Choroid plexus epithelial cell (primary cell): ENCODE measurements at regions not wholly inside any gene's neighbourhood (a gene's known extent, or its start where the extent isn't known, plus 50 kb on each side); places are given as distances from the start of the nearest gene placed in this dataset.
"Not testable (repeated sequence)": the region's sequence is repeated elsewhere in the genome, so short reads cannot be mapped to it uniquely, and the experiment has no call there.

ENCODE experiments used
- DNase-seq: peaks from one replicate; pipeline ENCODE4 v3.0.0-alpha.2; 2010; ENCODE audit warnings: low read depth
- H3K4me3 ChIP-seq: 2 replicates; pipeline ENCODE4 v1.5.1; 2011; ENCODE audit warnings: low read depth, mild to moderate bottlenecking, control low read depth, low read length, moderate library complexity
- TF ChIP-seq, protein P1 (sequence below): conservative IDR thresholded peaks from 2 replicates; pipeline ENCODE4 v1.5.1; 2011; ENCODE audit warnings: low read depth, mild to moderate bottlenecking, control low read depth, inconsistent platforms, low read length, moderate library complexity

GRCh38 chr12:84480803-84481202 is 431.8 kb downstream of the SLC6A15 start:
- no peak overlapping the region for H3K4me3 ChIP-seq
- TF ChIP-seq, protein P1, sequence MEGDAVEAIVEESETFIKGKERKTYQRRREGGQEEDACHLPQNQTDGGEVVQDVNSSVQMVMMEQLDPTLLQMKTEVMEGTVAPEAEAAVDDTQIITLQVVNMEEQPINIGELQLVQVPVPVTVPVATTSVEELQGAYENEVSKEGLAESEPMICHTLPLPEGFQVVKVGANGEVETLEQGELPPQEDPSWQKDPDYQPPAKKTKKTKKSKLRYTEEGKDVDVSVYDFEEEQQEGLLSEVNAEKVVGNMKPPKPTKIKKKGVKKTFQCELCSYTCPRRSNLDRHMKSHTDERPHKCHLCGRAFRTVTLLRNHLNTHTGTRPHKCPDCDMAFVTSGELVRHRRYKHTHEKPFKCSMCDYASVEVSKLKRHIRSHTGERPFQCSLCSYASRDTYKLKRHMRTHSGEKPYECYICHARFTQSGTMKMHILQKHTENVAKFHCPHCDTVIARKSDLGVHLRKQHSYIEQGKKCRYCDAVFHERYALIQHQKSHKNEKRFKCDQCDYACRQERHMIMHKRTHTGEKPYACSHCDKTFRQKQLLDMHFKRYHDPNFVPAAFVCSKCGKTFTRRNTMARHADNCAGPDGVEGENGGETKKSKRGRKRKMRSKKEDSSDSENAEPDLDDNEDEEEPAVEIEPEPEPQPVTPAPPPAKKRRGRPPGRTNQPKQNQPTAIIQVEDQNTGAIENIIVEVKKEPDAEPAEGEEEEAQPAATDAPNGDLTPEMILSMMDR: no peak
- no peak for DNase-seq

DNA sequence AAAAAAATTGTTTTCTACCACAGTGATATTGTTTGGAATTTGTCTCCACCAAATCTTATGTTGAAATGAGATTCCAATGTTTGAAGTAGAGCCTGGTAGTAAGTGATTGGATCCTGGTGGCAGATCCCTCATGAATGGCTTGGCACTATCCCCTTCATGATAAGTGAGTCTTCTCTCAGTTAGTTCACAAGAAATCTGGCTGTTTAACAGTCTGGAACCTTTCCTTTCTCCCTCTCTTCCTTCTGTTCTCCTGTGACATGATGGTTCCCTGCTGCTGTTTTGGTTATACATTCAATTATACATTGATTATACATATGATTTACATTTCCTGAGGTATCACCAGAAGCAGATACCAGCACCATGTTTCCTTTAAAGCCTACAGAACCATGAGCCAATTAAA is 442.2 kb downstream of the SLC6A15 start:
- DNase-seq: no peak
- TF ChIP-seq, protein P1: no peak
- H3K4me3 ChIP-seq: no peak overlapping the region

- DNase-seq: no peak
These were observed 448.0 kb downstream of the SLC6A15 start for GRCh38 chr12:84464616-84465015.

DNA sequence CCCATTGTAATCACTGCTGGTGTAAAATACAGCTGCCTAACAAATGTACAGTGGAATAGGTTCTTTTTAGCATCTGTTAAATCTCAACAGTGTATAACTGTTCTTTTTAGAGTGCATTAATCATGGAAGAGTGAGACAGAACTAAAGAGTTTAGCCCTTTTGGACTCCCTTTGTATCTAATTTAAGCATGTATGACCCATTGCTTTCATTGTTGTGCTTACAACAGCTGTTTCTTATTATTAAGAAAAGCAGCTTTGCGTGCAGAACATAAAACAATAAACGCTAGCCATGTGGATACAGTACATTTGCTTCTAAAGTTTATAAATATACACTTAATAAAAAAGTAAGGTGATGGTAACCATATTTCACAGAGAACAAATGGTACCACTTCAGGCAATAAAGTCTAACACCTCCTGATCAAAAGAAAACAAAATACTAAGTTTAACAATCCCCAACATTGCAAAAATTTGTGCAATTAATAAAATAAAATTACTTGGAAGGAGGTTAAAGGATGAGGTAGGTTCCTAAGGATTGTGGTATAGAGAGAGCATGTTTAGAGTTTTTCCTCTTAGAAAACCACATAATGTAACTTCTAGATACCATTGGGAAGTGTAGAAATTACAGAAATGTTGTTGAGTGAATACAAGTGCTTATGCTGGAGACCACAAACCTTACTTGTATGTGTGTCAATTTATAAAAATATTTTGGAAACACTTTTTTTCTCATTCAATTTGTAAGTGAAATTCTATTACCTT is 448.7 kb downstream of the SLC6A15 start:
- no peak overlapping the region for H3K4me3 ChIP-seq
- TF ChIP-seq, protein P1: no peak
- DNase-seq: no peak

More at GRCh38 chr12:84464616-84465015, 448.0 kb downstream of the SLC6A15 start:
- TF ChIP-seq, protein P1: no peak
- no peak overlapping the region for H3K4me3 ChIP-seq

- H3K4me3 ChIP-seq: no peak overlapping the region
- no peak for DNase-seq
- TF ChIP-seq, protein P1: no peak
These were observed 457.0 kb downstream of the SLC6A15 start for GRCh38 chr12:84455598-84455997.

- not testable (repeated sequence) for H3K4me3 ChIP-seq, DNase-seq
These were observed 466.1 kb downstream of the SLC6A15 start for GRCh38 chr12:84446478-84446877.

DNA sequence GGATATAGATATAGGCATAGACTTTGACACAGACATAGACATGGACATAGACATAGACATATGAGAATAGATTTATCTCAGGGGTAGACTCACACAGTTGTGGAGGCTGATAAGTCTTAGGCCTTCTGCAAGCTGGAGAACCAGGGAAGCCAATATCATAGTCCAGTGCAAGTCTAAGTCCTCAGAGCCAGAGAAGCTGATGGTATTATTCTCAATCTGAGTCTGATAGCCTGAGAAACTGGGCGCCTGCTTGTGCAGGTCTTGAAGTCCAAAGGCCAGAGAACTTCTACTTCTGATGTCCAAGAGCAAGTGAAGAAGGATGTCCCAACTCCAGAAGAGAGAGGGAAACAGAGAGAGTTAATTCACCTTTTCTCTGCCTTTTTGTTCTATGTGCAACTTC is 476.5 kb downstream of the SLC6A15 start:
- TF ChIP-seq, protein P1: no peak

More for the DNA sequence above, 476.5 kb downstream of the SLC6A15 start:
- DNase-seq: no peak
- no peak overlapping the region for H3K4me3 ChIP-seq
